Activated effector memory CD4-positive, alpha-beta T cell treated with Interleukin-2 at 50 U/mL for 16 hours (primary cell): ENCODE measurements at regions not wholly inside any gene's neighbourhood (a gene's known extent, or its start where the extent isn't known, plus 50 kb on each side); places are given as distances from the start of the nearest gene placed in this dataset.
"Not testable (repeated sequence)": the region's sequence is repeated elsewhere in the genome, so short reads cannot be mapped to it uniquely, and the experiment has no call there.

Experiments used
- DNase-seq: peaks from one replicate; pipeline ENCODE4 v3.0.0-alpha.2; 2020

GRCh38 chr20:51305316-51306052 lies 237.0 kb downstream of the NFATC2 start:
- no peak for DNase-seq

GRCh38 chr20:51303731-51304670 lies 238.5 kb downstream of the NFATC2 start:
- DNase-seq, result no peak

DNA sequence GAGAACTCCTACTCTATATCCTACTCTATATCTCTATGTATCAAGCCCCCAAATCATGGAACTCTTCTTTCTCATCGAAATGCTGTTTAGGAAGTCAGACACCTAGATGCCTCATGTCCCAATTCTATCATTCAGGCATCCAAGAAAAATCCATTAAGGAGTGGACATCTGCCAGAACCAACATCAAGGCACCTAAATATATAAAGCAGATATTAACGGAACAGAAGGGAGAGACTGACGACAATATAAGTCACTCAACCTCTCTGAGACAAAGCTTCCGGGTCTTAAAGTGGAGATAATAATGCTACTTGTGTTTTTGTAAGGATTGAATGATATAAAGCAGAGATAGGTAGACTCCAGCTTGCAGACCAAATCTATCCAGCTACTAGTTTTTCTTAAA lies 241.5 kb downstream of the NFATC2 start:
- DNase-seq, result no peak

DNA sequence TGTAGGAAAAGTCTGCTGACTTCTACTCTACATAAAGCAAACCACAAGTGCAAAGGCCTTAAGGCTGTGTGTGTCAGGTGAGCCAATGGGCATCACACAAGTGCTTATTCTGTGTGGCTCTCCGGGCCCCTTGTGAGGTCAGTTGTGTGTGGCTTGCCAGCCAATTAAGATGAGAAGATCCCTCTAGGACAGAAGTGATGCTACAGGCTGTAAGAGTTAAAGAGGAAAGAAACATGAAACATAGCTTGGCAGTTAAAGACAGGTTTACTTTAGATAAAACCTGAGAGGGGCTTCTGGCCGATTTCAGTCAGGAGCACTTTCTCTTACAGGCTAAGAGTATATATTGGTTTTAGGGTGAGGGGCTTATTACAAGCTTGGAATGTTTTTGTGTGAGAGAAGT lies 242.4 kb downstream of the NFATC2 start:
- DNase-seq, result no peak

DNA sequence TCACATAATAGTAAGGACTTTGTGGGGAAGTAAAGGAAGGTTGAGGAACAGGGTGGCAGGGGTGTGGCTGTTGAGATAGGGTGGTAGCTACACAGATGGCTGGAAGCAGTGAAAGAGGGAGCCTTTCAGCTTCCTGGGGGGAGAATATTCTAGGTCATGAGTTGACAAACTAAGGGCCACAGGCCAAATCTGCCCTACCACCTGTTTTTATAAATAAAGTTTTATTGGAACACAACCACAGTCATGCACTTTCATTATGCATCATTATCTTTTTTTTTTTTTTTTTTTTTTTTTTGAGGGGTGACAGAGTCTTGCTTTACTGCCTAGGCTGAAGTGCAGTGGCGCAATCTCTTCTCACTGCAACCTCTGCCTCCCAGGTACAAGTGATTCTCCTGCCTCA lies 243.1 kb downstream of the NFATC2 start:
- no peak for DNase-seq

DNA sequence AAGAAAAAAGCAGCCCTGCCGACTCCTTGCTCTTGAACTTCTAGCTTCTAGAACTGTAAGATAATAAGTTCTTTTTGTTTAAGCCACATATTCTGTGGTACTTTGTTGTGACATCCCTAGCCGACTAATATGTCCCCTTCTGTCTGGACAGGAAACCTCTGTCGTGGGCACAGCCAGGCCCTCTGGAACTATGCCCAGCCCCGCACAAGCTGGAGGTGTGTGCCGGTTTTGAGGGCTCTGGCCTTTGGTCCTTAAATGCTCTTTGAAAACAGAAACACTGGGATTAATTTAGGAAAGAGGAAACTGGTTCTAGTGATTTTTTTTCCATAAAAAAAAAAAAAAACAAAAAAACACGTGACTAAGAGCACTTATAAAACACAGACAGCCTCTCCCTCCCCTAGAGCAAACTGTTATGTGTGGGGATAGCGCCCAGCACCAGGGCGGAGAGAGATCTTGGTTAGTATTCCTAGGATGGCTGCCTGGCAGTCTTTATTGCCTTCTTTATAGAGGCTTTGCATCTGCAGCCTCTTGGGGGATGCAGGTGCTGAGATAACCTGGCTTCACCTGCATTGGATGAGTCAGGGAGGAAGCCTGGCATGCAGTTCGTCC lies 244.3 kb downstream of the NFATC2 start:
- DNase-seq, result no peak

GRCh38 chr20:51287628-51288413 lies 254.7 kb downstream of the NFATC2 start:
- DNase-seq, result no peak

GRCh38 chr20:51286758-51287157 lies 255.8 kb downstream of the NFATC2 start:
- no peak for DNase-seq

GRCh38 chr20:51285684-51286083 lies 256.8 kb downstream of the NFATC2 start:
- no peak for DNase-seq

DNA sequence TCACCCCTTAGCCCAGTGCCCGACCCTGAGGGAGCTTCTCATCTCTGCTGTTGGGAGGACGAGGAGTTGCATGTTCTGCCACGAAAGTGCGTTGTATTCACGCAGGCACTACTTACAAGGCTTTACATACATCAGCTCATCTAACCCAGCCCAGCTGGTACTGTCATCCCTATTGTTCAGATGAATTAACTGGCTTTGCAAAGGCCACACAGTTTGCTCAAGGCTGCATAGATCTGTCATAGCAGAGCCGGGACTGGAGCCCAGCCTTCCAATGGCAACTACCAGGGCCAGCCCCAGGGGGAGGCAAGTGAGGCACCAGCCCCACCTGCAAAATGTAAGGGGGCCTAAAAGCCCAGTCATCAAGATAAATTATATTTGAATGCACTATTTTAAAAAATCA lies 257.6 kb downstream of the NFATC2 start:
- DNase-seq, result no peak

DNA sequence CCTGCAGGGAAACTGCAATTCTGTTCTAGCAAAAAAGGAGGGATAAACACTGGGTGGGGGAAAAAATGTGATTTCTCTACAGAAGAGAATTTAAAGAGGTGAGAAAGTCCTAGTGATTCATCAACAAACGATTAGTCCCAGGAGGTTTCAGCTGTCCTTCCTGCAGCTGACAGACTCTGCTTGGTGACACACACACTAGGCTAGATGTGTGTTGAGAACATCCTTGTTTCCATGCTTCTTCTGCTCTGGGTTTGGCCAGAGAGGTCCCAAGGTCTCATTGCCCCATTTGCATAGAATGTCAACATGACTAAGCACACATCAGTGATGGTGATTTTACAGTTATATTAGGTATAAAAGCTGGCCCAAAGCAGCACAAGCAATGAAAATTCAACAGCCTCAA lies 258.3 kb downstream of the NFATC2 start:
- DNase-seq, result no peak

- DNase-seq, result no peak
Measured at GRCh38 chr20:51281521-51281920, 258.6 kb upstream of the KCNG1 start.

- no peak for DNase-seq
Measured at GRCh38 chr20:51280047-51280446, 257.1 kb upstream of the KCNG1 start.

DNA sequence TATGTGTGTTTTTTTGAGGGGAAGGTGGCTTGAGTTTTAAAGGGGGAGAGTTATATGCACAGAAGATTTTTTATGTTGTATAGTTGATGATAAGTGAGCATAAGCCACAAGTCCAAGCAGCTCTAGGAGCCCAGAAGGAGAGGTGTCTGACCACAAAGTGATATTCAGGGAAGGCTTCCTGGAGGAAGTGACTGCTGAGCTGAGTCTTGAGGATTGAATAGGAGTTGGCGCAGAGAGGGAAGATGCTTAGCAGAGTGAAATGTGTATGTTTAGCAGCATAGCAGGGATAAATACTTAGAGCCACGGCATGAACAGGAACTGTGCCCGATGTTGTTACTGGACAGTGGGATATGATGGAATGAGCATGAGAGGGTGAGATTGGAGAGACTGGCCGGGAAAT lies 255.1 kb upstream of the KCNG1 start:
- DNase-seq, result no peak

DNA sequence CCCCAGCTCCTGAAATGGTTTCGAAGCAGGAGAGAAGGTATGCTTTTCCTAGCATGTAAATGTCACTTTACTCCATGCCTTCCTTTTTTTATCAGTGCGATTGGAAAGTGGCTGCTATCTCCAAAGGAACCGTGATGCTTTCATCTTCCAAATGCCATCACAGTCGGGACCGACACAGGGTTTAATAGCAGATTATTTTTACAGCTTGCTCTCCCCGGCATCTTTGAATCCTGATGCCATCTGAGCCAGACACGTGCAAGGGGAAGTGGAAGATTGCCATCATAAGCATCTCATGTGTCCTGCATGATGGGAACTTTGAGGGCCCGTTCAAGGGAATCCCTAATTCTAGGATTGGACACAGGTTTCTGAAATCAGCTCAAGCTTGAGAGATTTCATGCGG lies 253.4 kb upstream of the KCNG1 start:
- no peak for DNase-seq

DNA sequence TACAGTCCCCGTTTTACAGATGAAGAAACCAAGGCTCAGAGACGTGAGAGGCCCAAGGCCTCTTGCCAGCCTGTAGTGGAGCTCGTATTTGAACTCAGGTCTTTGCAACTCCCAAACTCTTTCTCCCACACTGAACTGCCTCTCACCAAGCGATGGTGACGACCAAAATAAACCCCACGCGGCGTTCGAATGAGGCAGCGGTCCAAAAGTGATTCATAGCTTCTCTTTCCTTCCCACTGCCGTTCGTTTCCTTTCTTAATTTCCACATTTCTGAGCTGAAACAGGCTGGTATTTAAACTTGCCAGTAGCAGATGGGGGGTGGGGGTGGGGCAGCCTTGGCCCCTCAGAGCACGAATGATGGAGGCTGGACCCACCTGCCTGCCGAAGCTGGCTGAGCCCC lies 252.9 kb upstream of the KCNG1 start:
- no peak for DNase-seq

- DNase-seq, result no peak
Measured at GRCh38 chr20:51275181-51275580, 252.3 kb upstream of the KCNG1 start.

DNA sequence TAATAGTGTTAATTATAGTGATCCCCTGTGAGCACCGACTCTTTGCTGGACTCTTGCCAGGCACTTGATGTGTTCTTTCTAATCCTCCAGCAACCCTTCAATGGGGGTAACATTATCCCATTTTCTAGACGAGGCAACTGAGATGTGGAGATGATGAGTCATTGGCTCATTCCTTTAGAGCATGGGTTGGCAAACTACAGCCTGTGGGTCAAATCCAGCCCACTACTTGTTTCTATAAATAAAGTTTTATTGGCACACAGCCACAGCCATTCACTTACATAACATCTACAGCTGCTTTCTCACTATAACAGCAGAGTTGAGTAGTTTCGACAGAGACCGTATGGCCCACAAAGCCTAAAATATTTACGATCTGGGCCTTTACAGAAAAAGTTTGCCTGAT lies 249.5 kb upstream of the KCNG1 start:
- no peak for DNase-seq

- DNase-seq, result no peak
Measured at GRCh38 chr20:51271931-51272330, 249.0 kb upstream of the KCNG1 start.

DNA sequence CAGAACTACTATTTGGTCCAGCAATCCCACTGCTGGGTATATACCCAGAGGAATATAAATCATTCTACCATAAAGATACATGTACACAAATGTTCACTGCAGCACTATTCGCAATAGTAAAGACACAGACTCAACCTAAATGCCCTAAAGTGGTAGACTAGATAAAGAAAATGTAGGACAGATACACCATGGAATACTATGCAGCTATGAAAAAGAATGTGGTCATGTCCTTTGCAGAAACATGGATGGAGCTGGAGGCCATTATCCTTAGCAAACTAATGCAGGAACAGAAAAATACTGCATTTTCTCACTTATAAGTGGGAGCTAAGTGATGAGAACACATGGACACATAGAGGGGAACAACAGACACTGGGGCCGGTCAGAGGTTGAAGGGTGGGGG lies 248.4 kb upstream of the KCNG1 start:
- not testable (repeated sequence) for DNase-seq

DNA sequence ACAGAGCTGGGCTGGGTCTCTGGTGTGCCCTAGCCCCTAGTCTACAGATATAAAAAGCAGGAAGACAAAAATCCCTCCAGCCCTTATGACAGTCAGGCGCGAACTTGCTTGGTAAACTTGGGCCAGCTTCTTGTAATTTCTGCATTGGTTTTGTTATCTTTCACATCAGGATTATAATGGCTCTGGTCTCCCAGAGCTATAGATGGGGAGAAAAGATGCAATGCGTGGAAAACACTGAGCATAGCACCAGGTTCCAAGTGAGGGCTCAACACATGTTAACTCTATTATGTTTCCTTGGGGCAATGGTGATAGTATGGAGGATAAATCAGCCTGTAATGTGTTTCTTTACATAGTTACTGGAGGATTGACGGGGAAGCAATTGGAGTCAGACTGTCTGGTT lies 246.8 kb upstream of the KCNG1 start:
- DNase-seq, result no peak

- no peak for DNase-seq
Measured at GRCh38 chr20:51267679-51268078, 244.8 kb upstream of the KCNG1 start.

DNA sequence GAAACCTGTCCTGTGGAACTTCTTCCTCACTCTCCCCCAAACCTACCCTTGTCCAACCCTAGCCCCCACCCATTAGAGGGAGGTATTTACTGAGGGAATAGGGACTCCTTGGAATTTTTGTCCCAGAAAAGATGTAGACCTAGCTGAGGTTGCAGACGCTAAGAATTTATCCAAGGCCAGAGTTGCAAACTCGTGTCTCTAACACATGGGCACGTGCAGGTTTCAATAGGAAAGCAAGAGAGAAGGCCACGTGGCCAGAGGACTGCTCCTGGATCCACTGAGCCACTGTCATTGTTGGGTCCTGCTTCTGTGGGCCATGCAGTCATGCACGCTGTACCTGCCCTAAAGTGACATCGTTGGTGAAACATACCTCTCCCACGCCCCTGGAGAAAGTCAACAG lies 243.4 kb upstream of the KCNG1 start:
- DNase-seq, result no peak
